Effector memory CD8-positive, alpha-beta T cell (primary cell): ENCODE measurements at regions not wholly inside any gene's neighbourhood (a gene's known extent, or its start where the extent isn't known, plus 50 kb on each side); places are given as distances from the start of the nearest gene placed in this dataset.

Experiments used
- ATAC-seq: fragments of 150-1000 bp; cut with Tn5 transposase; replicated peaks from 2 replicates; pipeline ENCODE4 v1.10.0; 2021; ENCODE audit warnings: mild to moderate bottlenecking, moderate library complexity
- DNase-seq, 3 experiments: peaks; one replicate each; pipeline ENCODE4 v3.0.0; 2021
- H3K27ac Mint-ChIP-seq, 2 donors: one replicate each; pipeline ENCODE4 v1.8.0; 2022; ENCODE audit warnings: mild to moderate bottlenecking in 2 of 2, mixed read lengths in 2 of 2, moderate library complexity in 2 of 2
- H3K27me3 Mint-ChIP-seq, 2 donors: one replicate each; pipeline ENCODE4 v1.8.0; 2022; ENCODE audit warnings: mixed read lengths in 2 of 2
- H3K36me3 Mint-ChIP-seq: one replicate; pipeline ENCODE4 v1.8.0; 2022; ENCODE audit warnings: mild to moderate bottlenecking, moderate library complexity, mixed read lengths; ENCODE audit not compliant: insufficient read depth
- H3K4me1 Mint-ChIP-seq, 2 donors: one replicate each; pipeline ENCODE4 v1.8.0; 2022; ENCODE audit warnings: low read depth in 2 of 2, mixed read lengths in 2 of 2
- H3K4me3 Mint-ChIP-seq, 2 donors: one replicate each; pipeline ENCODE4 v1.8.0; 2022; ENCODE audit warnings: mild to moderate bottlenecking in 2 of 2, mixed read lengths in 2 of 2, moderate library complexity in 2 of 2
- H3K9me3 Mint-ChIP-seq, 2 donors: one replicate each; pipeline ENCODE4 v1.8.0; 2022; ENCODE audit warnings: mixed read lengths in 2 of 2

DNA sequence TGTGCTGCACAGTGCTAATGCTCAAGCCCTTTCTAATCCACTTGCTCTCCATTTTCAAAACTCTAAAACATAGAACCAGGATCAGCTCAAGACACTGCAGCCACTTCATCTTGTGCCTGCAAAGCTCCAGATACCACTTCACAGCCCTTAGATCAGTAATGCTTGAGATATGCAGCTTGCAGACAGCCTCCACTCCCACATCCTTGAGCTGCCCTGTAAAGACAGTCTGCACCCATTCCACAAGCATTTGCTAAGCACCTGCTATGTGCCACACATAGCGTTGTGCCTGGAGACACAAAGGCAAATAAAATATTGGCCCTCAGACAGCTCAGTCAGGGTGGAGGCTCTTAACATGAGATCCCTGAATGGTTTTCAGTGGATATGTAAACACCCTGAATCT is 192.5 kb upstream of the SNX19 start:
- DNase-seq, result no peak
- Mint-ChIP-seq H3K27me3 (no peaks in the 10 kb centered on the region), H3K27ac (no peak overlapping the region), H3K4me3 (no peak overlapping the region), H3K9me3 (peaks cover 0 to 1% of the 10 kb centered on the region in 2 donors), H3K4me1 (no peaks in the 10 kb centered on the region), H3K36me3 (no peaks in the 10 kb centered on the region)
- ATAC-seq, result no peak

DNA sequence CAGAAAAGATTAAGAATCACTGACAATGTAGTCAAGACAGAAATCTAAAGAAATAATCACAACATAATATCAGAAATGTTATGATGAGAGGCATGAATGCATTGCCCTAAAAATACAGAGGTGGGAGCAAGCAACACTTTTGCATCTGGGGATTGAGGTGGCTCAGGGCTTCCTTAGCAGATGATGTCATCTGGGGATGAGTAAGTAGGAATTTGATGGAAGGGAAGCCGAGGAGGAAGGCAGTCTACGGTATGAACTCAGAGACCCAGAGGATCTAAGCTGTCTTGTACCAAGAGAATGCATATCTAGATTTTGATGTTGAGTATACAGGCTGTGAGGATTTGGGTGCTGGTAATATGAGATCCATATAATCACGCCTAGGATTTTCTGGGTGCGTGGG is 193.0 kb upstream of the SNX19 start:
- no peak for ATAC-seq
- DNase-seq, result no peak
- Mint-ChIP-seq H3K36me3 (no peaks in the 10 kb centered on the region), H3K9me3 (peaks cover 0 to 1% of the 10 kb centered on the region in 2 donors), H3K4me3 (no peak overlapping the region), H3K27ac (no peak overlapping the region), H3K4me1 (no peaks in the 10 kb centered on the region), H3K27me3 (no peaks in the 10 kb centered on the region)

DNA sequence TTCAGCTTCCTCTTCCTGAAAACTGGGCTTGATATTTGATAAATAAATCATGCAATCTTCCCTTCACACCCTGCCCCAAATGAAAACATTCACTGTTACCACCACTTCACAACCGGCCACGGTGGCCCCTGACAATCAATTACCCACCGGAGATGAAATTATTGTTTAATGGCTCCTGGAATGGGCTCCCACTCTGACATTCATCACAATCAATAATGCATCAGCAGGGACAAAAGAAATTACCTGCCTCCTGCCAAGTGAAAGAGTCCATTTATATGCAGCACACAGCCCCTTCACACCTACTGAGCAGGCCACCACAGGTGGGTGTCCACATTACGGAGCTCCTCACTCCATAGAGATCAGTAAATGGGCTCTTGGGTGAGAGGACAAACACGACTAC is 193.5 kb upstream of the SNX19 start:
- no peaks in the 10 kb centered on the region for H3K36me3 Mint-ChIP-seq
- DNase-seq (no peak), ATAC-seq (no peak)
- no peak overlapping the region for H3K4me3 Mint-ChIP-seq
- no peaks in the 10 kb centered on the region for H3K9me3 Mint-ChIP-seq
- no peak overlapping the region for H3K27ac Mint-ChIP-seq
- no peaks in the 10 kb centered on the region for H3K27me3 Mint-ChIP-seq
- no peaks in the 10 kb centered on the region for H3K4me1 Mint-ChIP-seq

DNA sequence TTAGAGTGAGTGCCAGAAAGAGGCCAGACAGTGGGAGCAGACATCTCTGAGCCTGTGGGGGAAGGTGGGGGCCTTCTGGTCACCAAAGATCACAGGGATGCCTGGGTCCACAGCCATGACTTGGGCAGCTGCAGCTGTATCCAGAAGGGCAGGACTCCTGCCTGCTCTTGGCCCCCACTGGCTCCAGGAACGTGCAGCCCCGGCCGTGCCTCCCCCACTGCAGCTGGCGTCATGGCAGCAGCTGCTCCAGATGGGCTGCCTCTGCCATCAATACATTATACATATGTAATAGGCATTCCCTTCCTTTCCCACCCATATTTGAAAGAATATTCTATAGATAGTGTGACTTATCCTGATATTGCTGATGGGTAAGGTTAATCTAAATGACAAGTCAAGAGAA is 195.5 kb upstream of the SNX19 start:
- H3K9me3 Mint-ChIP-seq, result no peaks in the 10 kb centered on the region
- H3K27me3 Mint-ChIP-seq, result no peaks in the 10 kb centered on the region
- no peak overlapping the region for H3K27ac Mint-ChIP-seq
- H3K36me3 Mint-ChIP-seq, result no peaks in the 10 kb centered on the region
- DNase-seq (no peak), ATAC-seq (no peak)
- H3K4me3 Mint-ChIP-seq, result no peak overlapping the region
- H3K4me1 Mint-ChIP-seq, result no peaks in the 10 kb centered on the region

DNA sequence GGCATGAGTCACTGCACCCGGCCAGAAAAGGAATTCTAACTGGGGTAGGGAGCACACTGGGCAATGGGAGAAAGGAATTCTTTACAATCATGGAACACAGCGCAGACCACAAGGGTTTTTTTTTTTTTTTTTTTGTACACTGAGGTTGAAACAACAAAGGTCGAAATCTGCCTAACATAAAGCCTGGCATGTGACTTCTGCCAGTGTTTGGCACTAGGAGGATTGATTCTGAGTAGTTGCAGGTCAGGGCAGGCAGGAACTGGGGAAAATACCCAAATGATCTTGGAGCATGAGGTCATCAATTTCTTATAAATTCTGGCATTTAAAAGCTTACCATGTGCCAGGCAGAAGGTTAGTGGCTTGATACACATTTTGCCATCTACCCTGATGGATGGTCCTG is 202.0 kb upstream of the SNX19 start:
- Mint-ChIP-seq H3K36me3 (no peaks in the 10 kb centered on the region), H3K27ac (no peak overlapping the region), H3K4me1 (no peaks in the 10 kb centered on the region), H3K9me3 (peaks cover 0 to 2% of the 10 kb centered on the region in 2 donors), H3K27me3 (no peaks in the 10 kb centered on the region), H3K4me3 (no peak overlapping the region)
- ATAC-seq, result no peak
- no peak for DNase-seq

DNA sequence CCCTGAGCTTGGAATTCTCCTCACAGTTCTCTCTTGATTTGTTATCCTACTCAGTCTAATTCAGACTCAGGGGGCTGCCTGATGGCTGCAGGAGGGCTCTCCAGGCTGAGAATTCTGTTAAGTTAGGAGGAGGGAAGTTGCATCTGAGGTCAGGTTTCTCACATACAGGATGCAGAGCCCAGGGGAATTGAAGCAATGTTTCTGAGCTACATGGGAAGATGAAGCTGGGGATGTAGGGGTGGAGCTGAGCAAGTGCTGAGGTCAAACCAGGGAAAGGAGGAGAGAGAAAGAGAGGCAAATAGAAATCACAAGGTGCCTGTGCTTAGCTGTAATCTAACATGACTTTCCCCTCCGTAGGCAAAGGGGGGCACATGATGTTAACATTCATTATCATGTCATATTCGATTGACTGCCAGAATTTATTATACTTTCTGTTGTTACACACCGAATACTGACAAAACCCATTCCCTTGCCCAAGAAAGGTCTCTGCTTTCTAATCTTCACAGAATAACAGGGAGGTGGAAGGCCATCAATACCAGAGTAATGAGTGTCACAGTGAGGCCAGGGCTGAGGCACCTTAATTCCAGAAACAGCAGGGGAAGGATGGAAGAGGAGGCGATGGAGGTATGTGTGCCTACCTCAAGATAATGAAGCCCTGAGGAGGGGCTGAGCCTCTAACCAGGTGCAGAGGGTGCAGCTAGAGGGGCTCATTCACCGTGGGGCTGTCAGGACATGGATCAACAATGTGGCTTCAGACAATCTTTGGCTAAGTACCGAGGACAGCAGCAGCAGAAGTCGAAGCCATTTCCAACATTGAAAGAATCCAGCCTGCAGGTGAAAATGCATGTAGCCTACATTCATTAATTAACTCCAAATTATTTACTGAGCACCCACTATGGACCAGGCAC is 205.4 kb upstream of the SNX19 start:
- Mint-ChIP-seq H3K9me3 (peaks cover 3 to 8% of the 10 kb centered on the region in 2 donors), H3K4me1 (no peaks in the 10 kb centered on the region), H3K27ac (no peak overlapping the region), H3K36me3 (no peaks in the 10 kb centered on the region), H3K27me3 (no peaks in the 10 kb centered on the region), H3K4me3 (no peak overlapping the region)
- ATAC-seq (no peak), DNase-seq (no peak)

DNA sequence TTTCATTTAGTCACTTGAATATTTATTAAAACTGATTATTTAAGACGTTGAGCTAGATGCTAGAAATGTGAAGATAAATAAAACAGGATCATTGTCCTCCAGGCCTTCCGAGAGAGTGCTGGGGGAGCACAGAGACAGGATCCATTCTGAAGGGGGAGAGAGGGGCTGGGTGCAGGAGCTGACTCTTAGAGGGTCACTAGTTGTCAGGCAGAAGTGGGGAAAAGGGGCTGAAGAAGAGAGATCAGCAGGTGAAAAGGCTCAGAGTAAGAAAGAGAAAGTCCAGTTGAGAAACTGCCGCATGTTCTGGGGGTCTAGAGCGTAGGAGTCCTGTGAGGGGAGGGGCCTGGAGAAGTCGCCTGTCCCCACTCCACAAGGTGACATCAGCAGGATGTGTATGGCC is 206.2 kb upstream of the SNX19 start:
- DNase-seq (no peak), ATAC-seq (no peak)
- Mint-ChIP-seq H3K4me3 (no peak overlapping the region), H3K9me3 (peaks cover 3 to 8% of the 10 kb centered on the region in 2 donors), H3K27me3 (no peaks in the 10 kb centered on the region), H3K27ac (no peak overlapping the region), H3K4me1 (no peaks in the 10 kb centered on the region), H3K36me3 (no peaks in the 10 kb centered on the region)

DNA sequence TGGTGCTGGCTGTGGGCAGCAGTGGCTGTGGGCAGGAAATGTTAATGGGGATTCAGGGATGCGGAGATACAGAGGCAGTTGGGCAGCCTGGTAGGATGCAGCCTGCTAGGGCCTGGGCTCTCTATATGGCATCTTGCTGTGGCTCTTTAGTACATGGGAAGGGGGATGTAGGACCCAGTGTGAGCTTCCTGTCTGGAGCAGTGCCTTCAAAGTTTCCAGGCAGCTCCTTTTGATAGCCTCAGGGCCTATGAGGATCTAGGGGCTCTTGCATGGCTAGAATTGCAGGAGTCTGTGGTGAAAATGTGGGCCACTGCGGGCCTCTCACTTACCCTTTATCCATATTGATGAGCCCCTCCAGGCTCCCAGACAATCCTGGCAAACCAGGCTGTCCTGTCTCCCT is 213.2 kb upstream of the SNX19 start:
- ATAC-seq, result no peak

DNA sequence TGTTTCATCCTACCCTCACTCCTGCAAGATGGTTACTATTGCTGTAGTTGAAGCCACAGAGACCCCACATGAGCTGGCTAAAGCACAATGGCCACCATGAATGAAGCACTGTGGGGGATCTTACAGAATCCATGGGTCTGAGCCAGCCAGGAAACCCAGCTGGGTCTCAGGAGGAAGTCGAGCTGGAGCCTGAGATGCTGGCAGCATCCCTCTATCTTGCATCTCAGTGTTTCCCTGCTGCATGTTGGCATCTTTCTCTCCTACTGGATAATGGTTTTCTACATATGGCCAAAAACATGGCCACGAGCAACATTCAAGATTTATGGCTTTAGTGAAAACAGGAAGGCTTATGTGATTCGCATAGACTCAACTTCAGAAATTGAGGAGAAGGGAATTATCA is 219.3 kb upstream of the SNX19 start:
- DNase-seq, result no peak
- H3K4me1 Mint-ChIP-seq, result no peaks in the 10 kb centered on the region
- no peak for ATAC-seq
- H3K27ac Mint-ChIP-seq, result no peak overlapping the region
- peaks cover 4 to 7% of the 10 kb centered on the region in 2 donors for H3K9me3 Mint-ChIP-seq
- no peaks in the 10 kb centered on the region for H3K27me3 Mint-ChIP-seq
- H3K36me3 Mint-ChIP-seq, result no peaks in the 10 kb centered on the region
- H3K4me3 Mint-ChIP-seq, result no peak overlapping the region

More for the DNA sequence above, 213.2 kb upstream of the SNX19 start:
- H3K9me3 Mint-ChIP-seq, result peaks cover 7 to 11% of the 10 kb centered on the region in 2 donors
- no peak overlapping the region for H3K27ac Mint-ChIP-seq
- DNase-seq, result no peak
- H3K36me3 Mint-ChIP-seq, result no peaks in the 10 kb centered on the region
- no peaks in the 10 kb centered on the region for H3K27me3 Mint-ChIP-seq
- H3K4me3 Mint-ChIP-seq, result no peak overlapping the region
- no peaks in the 10 kb centered on the region for H3K4me1 Mint-ChIP-seq

DNA sequence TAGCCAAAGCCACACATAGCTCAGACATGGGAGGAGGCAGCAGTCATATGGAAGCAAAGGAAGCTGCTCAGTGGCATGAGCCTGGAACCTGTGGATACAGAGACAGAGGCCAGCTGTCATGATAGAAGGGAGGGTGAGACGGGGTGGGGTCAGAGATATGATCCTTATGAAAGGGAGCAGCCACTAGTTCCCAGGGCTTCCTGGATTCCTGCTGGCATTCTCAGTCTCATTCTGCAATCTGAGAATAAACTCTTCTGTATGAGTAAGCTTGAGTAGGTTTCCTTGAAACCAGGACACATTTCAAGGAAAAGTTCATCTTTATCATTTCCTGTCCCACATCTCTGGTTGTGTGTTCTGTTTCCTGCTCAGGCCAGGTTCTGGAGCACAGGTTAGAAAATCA is 220.2 kb upstream of the SNX19 start:
- DNase-seq, result no peak
- no peaks in the 10 kb centered on the region for H3K36me3 Mint-ChIP-seq
- H3K9me3 Mint-ChIP-seq, result peaks cover 4 to 7% of the 10 kb centered on the region in 2 donors
- no peak overlapping the region for H3K4me3 Mint-ChIP-seq
- H3K27me3 Mint-ChIP-seq, result no peaks in the 10 kb centered on the region
- no peak for ATAC-seq
- H3K4me1 Mint-ChIP-seq, result no peaks in the 10 kb centered on the region
- no peak overlapping the region for H3K27ac Mint-ChIP-seq

DNA sequence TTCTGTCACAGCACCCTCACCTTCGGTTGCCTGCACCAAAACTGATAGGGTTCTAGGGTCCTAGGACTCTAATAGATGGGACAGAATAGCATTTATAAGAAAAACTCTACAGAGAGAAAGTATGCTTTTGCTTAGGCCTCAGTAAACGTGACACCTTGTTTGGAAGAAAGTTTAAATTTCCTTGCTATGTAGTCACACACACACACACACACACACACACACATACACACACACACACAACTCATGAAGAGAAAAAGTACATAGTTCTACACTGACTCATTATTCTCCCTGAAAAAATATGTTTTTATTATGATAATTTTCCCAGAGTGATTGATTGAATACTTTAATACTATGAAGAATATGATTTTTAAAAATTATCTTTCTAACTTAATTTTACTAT is 220.8 kb upstream of the SNX19 start:
- no peaks in the 10 kb centered on the region for H3K4me1 Mint-ChIP-seq
- DNase-seq (no peak), ATAC-seq (no peak)
- H3K36me3 Mint-ChIP-seq, result no peaks in the 10 kb centered on the region
- no peak overlapping the region for H3K27ac Mint-ChIP-seq
- no peak overlapping the region for H3K4me3 Mint-ChIP-seq
- H3K9me3 Mint-ChIP-seq, result peaks cover 4 to 7% of the 10 kb centered on the region in 2 donors
- H3K27me3 Mint-ChIP-seq, result no peaks in the 10 kb centered on the region

DNA sequence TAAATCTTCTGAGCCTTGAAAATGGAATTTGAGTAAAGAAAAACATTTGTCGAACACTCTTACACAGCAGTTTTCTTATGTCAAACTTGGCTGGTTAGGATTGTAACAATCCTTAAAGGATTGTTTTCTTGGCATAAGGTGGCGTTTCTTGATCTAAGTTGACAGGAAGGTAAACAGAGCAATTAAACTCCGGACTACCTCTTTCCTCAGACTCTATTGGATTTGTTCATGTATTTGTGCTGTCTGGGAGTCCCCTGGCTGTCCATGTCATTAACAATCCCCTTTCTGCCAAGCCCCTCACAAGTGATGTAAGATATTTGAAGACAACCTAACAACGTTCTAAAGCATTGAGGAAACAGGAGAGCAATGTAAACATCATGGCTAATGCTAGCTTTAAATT is 222.5 kb upstream of the SNX19 start:
- ATAC-seq, result no peak
- H3K4me3 Mint-ChIP-seq, result no peak overlapping the region
- H3K4me1 Mint-ChIP-seq, result no peaks in the 10 kb centered on the region
- H3K27me3 Mint-ChIP-seq, result no peaks in the 10 kb centered on the region
- DNase-seq, result no peak
- peaks cover 0 to 7% of the 10 kb centered on the region in 2 donors for H3K9me3 Mint-ChIP-seq
- H3K27ac Mint-ChIP-seq, result no peak overlapping the region
- H3K36me3 Mint-ChIP-seq, result no peaks in the 10 kb centered on the region

DNA sequence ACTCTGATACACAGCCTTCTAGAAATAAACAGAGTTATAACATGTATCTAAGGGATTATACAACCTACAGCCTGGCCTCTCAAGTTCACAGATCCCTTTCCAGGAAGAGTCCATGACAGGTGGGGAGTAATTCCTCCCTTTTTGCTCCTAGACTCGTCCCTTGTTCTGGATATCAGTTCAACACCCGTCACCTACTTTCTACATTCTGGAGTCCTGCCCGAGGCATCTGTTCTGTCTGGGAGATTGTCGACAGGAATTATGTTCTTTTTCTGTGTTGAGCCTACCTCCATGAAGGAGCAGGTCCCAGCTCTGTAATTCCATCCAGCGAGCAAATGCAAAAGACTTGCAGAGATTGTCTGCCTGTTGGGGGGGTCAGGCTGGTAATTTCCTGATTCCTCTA is 224.6 kb upstream of the NTM start:
- Mint-ChIP-seq H3K4me3 (no peak overlapping the region), H3K27me3 (no peaks in the 10 kb centered on the region), H3K9me3 (peaks cover 2 to 8% of the 10 kb centered on the region in 2 donors), H3K36me3 (no peaks in the 10 kb centered on the region), H3K4me1 (no peaks in the 10 kb centered on the region), H3K27ac (no peak overlapping the region)
- DNase-seq (no peak), ATAC-seq (no peak)

DNA sequence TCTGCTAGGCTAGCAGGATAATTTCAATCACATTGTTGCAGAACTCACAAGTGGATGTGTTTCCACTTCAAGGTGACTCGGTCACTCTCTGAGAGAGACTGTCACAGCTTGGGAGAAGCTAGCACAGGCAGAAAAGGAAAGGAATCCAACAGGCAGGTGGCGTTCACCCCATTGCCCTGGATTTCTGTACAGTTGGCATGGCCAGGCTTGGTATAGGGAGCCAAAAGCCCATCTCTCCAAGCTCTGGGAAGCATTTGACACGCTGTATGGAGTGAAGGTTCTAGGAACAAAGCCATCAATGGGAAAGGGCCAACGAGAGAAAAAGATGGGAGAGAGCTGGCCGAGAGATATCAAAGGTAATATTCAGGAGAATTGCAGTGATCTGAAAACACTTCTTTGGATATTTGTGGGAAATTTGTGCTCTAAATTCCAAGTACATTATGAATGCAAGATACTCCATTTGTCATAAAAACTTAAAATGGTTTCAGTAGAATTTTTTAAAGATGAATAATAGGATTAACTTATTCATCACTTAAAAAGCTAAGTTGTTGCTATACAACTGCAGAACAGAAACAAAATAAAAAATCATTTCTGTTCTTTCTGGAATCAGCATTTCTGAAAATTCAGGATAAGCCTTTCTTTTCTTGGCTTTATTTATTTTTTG is 223.5 kb upstream of the NTM start:
- Mint-ChIP-seq H3K9me3 (peaks cover 2 to 8% of the 10 kb centered on the region in 2 donors), H3K27me3 (no peaks in the 10 kb centered on the region), H3K36me3 (no peaks in the 10 kb centered on the region), H3K27ac (no peak overlapping the region), H3K4me3 (no peak overlapping the region), H3K4me1 (no peaks in the 10 kb centered on the region)
- DNase-seq, result no peak
- ATAC-seq, result no peak
